ENCODE measurements at regions not wholly inside any gene's neighbourhood (a gene's known extent, or its start where the extent isn't known, plus 50 kb on each side); places are given as distances from the start of the nearest gene placed in this dataset.
"Not testable (repeated sequence)": the region's sequence is repeated elsewhere in the genome, so short reads cannot be mapped to it uniquely, and the experiment has no call there.

DNA sequence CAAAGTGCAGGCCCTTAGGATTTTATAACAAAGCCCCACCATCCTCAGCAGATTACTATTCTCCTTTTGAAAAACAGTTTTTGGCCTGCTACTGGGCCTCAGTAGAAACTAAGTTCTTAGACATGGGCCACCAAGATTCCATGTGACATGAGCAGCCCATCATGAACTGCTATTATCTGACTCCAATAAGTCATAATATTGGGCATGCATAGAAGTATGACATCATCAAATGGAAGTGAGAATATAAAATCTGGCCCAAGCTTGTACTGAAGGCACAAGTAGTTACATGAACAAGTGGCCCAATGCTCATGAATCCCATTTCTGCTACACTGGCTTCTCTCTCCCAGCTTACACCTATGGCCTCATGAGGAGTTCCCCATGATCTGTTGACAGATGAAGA is 404.8 kb downstream of the EPHA5 start:
- no peak for DNase-seq

DNA sequence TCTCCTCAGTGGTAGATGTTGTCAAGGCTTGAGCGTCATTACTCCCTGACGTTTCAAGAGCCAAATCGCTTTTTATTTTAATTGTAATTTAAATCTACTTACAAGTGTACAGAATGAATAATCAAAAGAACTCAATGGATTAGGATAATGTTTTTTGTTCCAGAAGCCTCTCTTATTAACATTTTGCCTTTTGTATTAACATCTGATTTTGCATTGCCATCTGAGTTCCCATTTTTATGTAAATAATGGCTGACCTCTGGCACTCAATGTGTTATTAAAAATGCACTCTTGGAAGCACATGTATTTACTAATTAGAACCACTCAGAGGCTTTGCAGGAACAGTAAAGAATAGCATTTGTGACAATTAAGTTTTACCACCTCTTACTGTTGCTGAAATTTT is 411.0 kb downstream of the EPHA5 start:
- no peak for DNase-seq

DNA sequence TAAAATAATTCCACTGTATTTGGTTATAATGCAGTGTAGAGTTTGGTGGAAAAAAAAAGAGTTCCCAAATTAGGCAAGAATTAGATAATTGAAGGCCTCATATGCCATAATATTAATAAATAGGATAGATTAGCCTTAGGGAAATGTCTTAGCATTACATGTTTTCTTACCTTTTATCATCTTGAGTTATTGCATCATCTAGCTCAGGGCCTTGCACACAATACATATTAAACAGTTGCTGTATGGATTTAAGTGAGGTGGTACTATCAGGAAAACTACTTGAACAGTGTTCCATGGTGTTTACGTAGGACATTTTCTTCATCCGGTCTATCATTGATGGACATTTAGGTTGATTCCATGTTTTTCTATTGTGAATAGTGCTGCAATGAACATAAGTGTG is 419.4 kb downstream of the EPHA5 start:
- no peak for DNase-seq

DNA sequence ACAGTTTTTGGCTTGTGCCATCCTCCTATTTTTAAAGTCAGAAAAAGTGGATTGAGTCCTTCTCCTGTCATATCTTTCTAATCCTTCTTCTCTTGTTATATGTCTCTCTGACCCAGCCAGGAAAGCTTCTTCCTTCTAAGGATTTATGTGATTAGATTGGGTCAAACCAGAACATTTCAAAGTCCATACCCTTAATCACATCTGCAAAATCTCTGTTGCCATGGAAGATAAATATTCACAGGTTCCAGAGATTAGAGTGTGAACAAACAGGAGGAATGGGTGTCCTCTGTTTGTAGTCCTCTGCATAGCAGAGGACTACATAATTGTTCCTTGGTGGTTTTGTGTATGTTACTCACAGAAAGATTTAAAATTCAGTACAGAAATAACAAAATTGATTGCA is 421.2 kb downstream of the EPHA5 start:
- DNase-seq = no peak

DNA sequence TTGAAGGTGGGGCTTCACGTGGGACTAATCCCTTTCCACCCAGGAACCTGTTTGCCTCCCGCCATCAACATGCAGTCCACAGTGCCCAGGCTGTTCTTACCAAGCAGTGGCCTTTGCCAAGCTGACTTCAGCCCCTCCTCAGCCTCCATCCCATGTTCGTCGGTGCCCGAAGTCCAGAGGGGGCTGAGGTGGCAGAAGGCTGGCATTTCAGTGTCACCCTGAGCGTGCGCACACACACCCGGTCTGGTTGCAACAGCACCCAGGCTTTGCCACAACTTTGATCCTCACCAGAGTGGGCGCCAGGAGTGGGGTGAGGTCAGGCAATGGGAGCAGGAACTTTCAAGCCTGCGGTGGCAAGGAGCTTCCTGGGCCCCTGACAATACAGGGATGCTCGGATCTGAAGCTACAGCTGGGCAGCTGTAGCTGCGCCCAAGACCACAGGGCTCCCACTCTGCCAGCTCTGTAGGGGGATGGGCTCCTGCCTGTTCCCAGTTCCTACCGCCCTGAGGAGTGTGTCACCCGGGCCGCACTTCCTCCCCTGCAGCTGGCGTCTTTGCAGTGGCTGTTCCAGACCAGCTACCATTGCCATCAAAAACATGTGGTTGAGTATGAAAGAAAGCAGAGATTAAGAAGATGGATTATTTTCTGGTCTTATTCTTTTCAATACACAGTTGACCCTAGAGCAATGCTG is 428.0 kb downstream of the EPHA5 start:
- DNase-seq = peak; percentile 13

DNA sequence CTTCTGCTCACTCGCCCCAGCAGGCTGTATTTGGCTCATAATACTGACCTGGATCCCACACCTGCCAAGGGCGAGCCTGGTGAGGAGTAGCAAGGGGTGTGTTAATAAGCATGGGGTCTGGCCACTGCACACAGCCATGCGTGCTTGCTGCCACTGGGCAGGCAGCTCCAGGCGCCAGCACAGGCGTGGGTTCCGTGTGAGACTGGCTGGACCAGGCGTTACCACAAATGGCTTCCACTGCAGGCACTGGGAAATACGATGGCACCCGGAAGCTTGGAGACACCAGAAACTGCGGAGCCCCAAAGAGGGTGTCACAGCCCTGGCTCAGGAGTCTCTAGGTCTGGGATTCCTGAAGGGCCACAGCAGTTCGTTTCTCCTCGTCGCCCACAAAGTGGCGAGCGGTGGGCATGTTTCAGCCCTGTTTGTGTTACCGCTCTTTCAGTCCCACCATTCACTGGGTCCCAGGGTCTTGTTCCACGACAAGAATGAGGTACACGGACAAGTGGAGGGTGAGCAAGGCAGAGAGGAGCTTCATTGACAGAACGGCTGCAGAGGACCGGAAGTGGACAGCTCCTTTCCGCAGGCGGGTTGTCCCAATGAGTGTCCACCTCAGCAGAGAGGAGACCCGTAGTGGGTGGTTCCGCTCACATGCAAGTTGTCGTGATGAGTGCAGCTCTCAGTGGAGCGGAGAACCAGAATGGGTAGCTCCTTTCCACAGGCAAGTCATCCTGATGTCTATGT is 428.9 kb downstream of the EPHA5 start:
- peak; percentile 27 for DNase-seq

DNA sequence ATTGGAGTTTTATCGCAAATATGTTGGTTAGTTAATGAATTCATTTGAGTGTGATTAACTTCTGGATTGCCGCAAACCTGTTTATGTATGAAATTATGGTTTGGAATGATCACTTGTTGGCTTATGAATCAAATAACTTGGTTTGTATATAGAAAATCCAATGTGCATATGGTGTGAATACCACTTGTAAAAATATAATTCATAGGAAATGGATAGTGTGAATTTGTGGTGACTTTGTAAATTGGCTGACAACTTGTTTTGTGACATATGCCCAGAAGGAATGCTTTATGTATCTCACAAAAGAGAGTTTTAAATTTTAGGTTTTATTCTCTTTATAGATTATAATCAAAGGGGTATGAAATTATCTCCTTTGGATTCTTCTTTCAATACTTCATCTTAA is 436.2 kb downstream of the EPHA5 start:
- DNase-seq = no peak

DNA sequence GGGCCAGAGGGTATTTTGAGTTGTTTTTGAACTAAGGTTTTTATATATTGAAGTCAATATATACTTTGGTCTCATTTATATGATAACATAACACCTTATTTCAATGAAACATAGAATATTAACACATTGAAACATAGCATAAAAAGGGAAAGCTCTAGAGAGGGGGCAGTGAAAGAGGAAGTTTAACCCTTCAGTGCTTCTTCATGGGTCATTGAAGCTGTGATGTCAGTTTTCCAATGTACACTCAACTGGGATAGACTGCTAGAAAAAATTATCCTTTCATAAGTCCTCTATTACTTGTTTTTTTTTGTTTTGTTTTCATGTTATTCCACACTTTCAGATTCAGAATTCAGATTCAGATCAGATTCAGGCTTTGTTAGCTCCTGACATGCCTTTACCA is 442.7 kb downstream of the EPHA5 start:
- DNase-seq = no peak

DNA sequence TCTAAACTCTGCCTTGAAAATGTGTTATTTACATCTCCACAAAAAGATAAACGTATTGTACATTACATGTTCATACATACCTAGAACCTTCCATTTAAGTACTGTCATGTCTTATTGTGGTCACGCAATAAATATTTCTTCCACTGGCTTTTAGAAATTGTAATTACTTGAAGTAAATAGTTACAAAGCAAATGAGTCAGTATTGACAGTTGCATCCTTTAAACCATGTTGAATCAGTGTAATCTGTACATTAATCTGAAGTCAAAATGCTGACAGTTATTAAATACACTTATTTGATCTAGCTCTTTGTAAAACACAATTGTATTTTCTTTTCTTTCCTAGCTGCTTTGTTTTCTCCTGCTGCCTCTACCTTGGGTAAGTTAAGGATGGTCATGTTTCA is 446.7 kb downstream of the EPHA5 start:
- no peak for DNase-seq

DNA sequence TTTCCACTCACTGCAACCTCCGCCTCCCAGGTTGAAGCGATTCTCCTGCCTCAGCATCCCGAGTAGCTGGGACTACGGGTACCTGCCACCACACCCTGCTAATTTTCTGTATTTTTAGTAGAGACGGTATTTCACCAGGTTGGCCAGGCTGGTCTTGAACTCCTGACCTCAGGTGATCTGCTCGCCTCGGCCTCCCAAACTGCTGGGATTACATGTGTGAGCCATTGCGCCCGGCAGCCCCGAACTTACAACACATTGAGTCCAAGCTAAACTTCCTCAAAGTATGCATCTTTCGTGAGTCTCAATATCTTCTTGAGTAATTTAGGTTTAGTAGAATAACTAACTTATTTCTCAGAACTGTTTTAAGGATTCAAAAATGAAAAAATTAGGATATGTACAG is 447.2 kb downstream of the EPHA5 start:
- not testable (repeated sequence) for DNase-seq

DNA sequence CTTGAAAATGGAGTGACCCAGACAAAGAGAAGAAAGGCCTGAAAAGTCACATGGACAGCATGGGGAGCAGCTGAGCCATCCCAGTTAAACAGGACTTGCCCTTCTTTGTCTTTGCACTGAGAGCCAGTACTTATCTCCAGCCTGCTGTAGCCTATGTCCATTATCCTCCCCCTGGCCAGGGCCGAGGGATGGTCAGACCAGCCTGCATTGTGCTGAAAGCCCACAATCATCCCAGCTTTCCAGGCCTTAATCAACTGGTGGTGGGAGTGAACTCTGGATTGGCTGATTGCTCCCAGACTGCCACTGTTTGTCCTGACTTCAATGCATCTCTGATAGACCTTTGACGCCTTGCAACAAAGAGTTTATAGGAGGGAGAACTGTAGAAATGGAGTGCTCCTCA is 453.1 kb downstream of the EPHA5 start:
- no peak for DNase-seq

DNA sequence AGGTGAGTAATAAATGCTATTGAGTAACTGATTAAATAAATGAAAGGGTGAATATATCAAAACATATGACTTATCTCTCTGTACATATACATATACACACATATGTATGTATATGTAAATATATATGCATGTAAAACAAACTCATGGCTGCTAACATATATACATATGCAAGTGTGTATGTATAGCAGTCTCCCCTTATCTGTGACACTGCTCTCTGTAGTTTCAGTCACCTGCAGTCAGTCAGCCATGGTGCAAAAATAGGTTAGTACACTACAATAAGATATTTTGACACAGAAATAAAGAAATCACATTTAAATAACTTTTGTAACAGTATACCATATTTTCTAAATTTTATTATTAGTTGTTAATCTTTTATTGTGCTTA is 467.4 kb downstream of the EPHA5 start:
- no peak for DNase-seq

DNA sequence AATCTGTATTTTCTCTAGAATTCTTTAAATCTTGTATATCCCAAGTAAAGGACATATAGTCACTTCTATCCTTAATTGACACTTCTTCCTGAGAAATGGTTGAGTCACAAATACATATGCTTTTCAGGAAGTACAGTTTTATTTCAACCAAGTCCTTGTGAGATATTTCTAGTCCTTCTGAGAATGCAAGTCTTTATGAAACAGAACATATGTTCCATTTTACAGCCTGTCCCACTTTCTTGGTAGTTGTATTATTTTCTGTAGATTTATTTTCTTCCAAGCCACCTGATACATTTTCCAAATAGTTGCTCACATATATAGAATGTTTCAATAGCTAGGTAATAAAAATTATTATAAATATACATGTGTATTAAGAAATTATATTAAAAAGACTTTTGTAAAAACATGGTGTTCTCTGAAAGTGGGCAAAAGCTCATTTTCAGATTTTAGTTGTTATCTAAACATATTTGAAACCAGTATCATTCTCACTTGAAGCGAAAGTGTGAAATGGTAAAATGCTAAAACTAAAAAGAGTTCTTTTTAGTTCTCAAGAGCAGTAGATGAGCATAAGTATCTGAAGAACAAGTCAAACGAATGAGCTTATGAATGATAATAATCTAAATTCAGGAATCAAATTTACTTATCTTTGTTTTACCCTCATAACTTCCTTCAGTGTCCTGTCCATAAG is 468.0 kb downstream of the EPHA5 start:
- no peak for DNase-seq

DNA sequence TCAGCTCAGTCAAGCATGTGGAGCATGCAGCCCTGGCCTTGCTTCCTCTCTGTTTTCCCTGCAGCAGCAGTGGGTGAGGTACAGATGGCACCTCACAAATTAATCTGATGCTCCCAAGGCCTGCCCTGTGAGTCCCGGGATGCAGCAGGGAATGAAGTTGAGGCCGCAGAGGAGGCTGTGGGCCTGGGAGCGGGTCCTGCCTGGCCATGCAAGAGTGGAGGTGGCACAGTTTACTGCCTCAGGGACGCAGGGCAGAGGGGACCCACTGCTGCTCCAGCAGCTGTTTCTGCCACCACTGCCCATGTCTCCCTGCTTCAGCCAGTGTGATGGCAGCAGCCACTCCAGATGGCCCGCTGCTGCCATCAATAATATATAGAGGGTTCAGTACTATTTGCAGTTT is 474.6 kb downstream of the EPHA5 start:
- DNase-seq = no peak

DNA sequence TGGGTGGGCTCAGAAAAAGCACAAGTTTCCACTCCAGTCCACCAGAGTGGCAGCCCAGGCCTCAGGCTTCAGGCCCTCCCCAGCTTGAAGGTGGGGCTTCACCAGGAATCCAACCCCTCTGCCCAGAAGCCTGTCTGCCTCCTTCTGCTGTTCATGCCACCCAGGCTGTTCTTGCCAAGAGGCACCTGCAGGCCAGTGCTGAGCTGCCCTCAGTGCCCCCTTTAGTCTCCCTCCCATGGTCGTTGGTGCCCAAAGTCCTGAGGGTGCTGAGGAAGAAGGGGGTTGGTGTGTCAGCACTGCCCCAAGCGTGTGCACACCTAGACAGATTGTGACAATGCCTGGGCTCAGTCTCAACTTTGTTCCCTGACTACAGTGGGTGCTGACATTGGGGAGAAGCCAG is 475.3 kb downstream of the EPHA5 start:
- DNase-seq = no peak

DNA sequence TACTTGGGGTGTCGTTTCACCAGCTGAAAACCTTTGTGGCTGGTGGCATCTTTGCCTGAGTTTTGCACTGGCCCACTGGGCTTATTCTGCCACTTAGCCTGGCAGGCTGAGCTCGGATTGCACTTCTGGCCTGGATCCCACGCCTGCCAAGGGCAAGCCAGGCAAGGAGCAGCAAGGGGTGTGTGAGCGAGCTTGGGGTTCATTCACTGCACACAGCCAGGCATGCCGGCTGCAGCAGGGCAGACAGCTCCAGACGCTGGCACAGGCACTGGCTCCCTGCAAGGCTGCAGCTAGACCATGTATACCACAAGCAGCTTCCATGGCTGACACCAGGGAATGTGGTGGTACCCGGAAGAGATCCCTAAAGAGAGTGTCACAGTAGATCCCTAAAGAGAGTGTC is 476.3 kb downstream of the EPHA5 start:
- no peak for DNase-seq

DNA sequence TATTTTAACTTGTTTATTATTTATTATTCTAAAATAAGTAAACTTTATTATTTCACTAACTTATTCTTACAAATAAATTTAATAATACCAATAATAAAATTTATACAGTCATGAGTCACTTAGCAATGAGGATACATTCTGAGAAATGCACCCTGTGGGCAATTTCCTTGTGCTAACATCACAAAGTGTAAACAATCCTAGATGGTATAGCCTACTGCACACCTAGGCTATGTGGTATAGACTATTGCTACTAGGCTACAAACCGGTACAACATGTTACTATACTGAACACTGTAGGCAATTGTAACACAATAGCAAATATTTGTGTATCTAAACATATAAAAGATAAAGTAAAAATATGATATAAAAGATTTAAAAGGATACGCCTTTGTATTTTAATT is 479.5 kb downstream of the EPHA5 start:
- DNase-seq = no peak

DNA sequence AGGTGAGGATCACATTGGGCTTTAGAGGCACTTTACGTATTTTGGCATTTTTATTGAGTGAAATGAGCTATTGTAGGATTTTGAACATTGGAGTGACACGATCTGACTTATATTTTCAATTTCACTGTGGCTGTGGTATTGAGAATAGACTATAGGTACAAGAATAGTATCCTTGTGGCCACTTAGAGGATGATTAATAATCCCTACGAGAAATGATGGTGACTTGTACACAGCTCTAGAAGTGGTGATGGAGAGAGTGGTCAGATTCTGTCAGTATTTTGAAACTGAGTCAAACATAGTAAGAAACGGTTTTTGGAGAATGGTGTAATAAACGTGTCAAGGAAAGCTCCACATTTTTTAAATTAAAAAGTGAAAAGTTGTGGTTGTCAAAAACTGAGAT is 494.7 kb downstream of the EPHA5 start:
- DNase-seq = no peak

DNA sequence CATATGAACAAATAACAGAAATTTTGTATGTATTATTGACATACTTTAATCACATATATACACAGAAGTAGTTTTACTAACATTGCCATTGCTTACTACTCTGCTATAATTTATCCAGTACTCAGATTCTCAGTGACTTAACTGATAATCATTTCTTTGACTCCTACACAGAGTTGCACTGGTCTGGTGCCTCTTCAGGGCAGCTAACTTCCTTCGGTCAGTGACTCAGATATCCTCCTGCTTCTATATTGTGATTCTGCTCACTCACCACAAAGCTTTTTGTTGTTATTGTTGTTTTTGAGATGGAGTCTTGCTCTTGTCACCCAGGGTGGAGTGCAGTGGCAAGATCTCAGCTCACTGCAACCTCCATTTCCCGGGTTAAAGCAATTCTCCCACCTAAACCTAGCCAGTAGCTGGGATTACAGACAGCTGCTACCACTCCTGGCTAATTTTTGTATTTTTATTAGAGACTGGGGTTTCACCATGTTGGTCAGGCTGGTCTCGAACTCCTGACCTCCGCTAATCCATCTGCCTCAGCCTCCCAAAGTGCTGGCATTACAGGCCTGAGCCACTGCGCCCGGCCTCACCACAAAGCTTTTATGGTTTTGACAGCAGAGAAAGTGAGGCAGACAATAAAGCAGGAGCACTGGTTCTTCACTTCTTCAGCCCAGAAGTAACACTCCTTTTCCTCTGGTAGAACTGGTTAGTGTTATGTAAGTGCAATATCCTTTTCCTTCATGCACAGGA is 499.3 kb downstream of the EPHA5 start:
- DNase-seq = no peak

DNA sequence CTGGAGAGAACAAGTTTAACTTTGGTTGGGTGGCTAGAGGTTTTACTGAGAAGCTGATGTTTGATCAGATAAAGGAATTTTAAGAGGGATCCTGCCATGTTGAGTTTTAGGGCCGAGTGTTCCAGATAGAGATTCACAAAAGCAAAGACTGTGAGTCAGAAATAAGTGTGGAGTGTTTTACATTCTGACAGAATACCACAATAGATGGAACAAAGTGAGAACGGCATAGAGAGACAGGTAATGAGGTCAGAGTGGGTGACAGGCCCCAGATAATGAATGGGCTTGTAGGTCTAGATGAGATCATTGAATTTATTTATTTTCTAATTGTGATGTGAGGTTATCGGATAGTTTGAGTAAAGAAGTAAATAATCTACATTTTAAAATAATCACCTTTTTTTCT is 502.6 kb downstream of the EPHA5 start:
- DNase-seq = no peak

DNA sequence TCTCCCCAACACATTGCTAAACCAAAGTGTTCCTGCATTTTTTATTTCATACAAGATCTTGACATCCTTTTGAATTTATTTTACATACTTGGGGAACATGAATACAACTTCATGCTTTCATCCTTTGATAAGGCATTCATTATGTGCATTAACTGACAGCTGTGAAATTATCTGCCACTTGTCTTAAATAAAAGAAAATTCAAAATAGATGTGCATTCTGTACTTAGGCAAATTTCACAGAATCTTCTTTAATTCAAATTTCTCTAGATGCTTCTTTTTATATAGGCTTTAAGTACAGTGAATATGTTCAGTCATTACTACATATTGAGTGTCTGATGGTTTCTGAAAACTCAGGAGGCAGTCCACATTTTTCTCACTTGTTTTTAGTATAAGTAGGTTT is 518.1 kb downstream of the EPHA5 start:
- DNase-seq = no peak

DNA sequence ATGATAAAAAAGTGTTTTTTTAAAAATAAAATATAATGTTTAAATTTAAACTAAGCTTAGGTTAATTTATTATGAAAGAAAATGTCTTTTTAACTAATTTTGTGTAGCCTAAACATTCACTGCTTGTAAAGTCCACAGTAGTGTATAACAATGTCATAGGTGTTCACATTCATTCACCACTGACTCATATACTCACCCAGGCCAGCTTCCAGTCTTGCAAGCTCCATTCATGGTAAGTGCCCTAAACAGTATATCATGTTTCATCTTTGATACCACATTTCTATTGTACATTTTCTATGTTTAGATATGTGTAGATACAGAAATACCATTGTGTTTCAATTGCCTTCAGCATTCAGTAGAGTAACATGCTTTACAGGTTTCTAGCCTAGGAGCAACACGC is 530.3 kb downstream of the EPHA5 start:
- DNase-seq = no peak

DNA sequence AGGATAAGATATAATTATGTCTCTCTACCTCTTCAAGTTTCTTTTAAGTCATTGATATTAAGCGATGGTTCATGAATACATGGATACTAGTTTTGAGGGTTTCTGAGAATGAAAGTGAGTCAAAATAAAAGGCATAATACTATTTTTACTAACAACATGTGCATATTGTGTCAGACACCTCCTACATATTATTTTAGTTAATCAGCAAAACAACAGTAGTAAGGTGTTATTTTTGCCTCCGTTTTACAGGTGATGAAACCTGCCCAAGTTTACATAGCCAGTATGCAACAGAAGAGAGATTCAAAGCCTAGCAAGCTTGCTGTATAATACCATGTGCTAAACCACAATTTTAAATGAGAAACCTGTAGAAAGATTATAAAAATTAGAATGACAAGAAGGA is 544.1 kb downstream of the EPHA5 start:
- no peak for DNase-seq

DNA sequence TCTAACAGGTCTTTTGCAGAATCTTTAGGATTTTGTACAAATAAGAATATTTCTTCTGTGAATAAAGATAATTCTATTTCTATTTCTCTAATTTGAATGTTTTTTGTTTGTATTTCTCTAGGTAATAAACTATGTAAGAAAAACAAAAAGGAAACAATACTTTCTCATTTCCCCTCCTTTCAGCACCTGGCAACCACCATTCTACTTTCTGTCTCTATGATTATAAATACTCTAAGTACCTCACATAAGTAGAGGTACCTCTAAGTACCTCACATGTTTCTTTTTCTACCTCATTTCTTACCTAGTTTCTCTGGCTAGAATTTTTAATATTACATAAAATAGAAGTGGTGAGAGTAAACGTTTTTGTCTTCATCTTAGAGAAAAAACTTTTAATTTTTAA is 550.0 kb downstream of the EPHA5 start:
- DNase-seq = no peak

Data from NCI-H510A treated with DMSO at 0.1 percent for 48 hours (cell line).